GM18502 (cell line): ENCODE measurements at regions not wholly inside any gene's neighbourhood (a gene's known extent, or its start where the extent isn't known, plus 50 kb on each side); places are given as distances from the start of the nearest gene placed in this dataset.
"Not testable (repeated sequence)": the region's sequence is repeated elsewhere in the genome, so short reads cannot be mapped to it uniquely, and the experiment has no call there.

ENCODE experiments used
- ATAC-seq: cut with Tn5 transposase; IDR thresholded peaks from one replicate; pipeline ENCODE4 v1.9.1; 2021; ENCODE audit warnings: mild to moderate bottlenecking; ENCODE audit not compliant: unreplicated experiment, poor library complexity

GRCh38 chr1:232186931-232187330 is 443.0 kb downstream of the SIPA1L2 start:
- ATAC-seq: no peak

- ATAC-seq: no peak
Measured at GRCh38 chr1:232184561-232185530, 445.1 kb downstream of the SIPA1L2 start.

DNA sequence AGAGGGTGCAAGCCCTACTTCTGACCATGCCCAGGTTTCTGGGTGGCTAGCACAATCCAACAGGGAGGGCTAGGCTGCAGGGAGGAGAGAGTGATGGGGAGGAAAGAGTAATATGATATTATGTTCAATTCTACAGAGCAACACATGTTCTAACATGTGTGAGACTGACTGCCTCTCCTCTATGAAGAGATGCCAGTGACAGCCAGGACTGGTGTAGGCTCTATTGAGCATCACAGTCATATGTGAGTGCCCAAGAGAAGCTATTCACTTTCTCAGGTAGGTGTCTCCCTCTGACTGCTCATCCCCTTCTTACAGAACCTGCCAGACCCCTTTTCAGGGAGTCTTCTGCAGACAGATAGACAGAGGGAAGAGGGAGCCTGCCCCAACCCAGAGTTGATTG is 446.1 kb downstream of the SIPA1L2 start:
- no peak for ATAC-seq

GRCh38 chr1:232183266-232183800 is 446.6 kb downstream of the SIPA1L2 start:
- no peak for ATAC-seq

DNA sequence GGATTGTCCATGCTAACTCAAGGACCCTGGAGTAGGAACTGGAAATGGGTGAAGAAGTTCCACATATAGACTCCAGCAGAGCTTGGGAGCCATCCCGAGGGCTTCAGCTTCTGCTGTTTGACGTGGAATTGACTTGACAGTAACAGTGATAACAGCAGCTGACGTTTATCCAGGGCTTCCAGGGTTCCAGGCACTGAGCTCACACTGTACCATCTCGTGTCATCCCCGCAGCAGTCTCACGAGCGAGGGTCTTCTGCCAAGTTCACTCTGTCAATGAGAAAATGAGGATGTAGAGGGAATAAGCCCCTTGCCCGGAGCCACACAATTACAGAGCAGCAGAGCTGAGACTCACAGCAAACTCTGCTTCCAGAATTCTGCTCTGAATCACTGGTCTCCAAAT is 447.7 kb downstream of the SIPA1L2 start:
- ATAC-seq: no peak

DNA sequence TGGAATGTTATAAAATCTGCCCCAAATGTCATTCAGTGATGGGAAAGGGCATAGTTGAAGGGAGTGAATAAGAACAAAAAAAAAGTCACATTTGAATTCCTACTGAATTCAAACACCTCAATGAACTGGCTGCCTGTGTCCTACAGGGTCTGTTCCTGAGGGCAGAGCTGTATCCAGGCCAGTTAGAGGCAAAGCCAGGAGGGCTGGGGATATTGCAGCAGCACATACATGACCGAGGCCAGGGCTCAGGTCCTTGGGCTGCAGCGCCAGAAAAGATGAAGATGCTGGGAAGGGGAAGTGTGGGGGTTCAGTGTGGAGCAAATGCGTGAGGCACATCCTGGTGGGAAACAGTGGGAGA is 449.2 kb downstream of the SIPA1L2 start:
- ATAC-seq: no peak

- ATAC-seq: no peak
Measured at GRCh38 chr1:232179896-232180778, 449.8 kb downstream of the SIPA1L2 start.

- no peak for ATAC-seq
Measured at GRCh38 chr1:232178191-232178590, 451.7 kb downstream of the SIPA1L2 start.

GRCh38 chr1:232177438-232177837 is 452.5 kb downstream of the SIPA1L2 start:
- no peak for ATAC-seq

GRCh38 chr1:232176222-232176621 is 453.7 kb downstream of the SIPA1L2 start:
- no peak for ATAC-seq

- no peak for ATAC-seq
Measured at GRCh38 chr1:232174306-232174705, 455.6 kb downstream of the SIPA1L2 start.

GRCh38 chr1:232172563-232172962 is 457.4 kb downstream of the SIPA1L2 start:
- no peak for ATAC-seq

GRCh38 chr1:232170909-232171308 is 459.0 kb downstream of the SIPA1L2 start:
- ATAC-seq: no peak

DNA sequence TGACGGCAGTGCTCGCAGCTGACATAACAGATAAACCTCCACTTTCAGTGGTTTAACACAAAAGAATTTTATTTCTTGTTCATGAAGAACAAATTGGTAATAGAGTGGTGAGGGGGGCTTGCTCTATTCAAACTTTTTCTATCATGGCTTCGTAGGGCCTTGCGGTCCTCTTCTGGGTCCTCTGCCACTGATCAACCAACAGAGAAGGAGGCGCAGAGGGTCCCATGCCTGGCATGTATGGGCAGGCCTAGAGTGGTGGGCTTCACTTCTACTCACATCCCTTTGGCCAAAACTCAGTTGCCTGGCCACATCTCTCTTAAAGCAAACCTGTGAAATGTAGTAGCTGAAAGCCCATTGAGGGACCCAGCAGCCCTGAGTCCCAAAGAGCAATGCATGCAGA is 460.5 kb downstream of the SIPA1L2 start:
- ATAC-seq: no peak

- no peak for ATAC-seq
Measured at GRCh38 chr1:232168508-232168907, 461.4 kb downstream of the SIPA1L2 start.

- ATAC-seq: no peak
Measured at GRCh38 chr1:232166942-232167341, 463.0 kb downstream of the SIPA1L2 start.

DNA sequence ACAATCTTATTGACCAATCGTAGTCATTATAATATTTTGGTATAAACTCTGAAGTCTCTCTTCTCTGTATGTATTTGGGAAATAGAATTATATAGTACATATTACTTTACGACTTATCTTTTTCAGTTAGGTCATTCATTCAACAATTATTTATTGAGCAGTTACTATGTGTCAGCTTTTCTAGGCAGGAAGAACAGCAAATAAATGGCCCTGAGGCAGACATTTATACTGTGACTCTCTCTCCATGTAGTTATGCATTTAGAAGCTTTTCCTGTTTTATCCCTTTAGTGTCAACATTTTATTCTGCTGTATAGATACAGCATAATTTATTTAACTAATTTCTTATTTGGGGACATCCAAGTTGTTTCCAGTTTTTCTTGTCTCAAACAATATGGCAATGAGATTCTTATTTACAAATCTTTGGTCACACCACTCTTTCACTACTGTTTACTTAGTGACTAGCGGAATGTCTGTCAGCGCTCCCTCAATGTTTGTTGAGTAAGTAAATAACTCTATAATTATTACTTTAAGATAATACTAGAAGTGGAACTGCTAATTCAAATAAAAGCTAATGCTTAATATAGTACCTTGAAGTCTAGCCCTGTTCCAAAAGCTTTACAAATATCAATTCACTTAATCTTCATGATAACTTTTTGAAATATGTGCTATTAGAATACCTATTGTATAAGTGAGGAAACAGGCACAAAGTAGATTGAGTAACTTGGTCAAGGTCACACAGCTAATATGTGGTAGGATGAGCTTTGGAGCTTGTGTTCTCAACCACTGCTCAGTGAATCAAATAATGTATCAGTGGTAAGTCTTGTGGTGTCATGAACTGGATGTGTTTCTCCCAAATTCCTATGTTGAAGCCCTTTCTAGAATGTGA is 465.6 kb downstream of the SIPA1L2 start:
- ATAC-seq: no peak

DNA sequence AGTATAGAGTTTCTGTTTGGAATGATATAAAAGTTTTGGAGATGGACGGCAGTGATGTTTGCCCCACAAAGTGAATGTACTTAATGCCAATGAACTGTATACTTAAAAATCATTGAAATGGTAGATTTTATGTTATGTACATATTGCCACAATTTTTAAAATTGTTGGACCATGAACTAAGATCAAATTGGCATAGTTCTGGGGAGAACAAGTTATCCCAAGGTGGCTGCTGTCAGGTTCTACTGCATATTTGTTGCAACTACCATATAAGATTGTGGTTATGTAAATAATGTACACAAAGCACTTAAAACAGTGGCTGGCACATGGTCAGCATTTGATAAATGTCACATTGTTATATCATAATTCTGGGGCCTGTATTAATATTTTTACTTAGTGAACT is 466.4 kb downstream of the SIPA1L2 start:
- no peak for ATAC-seq

- ATAC-seq: no peak
Measured at GRCh38 chr1:232162001-232162400, 467.9 kb downstream of the SIPA1L2 start.

DNA sequence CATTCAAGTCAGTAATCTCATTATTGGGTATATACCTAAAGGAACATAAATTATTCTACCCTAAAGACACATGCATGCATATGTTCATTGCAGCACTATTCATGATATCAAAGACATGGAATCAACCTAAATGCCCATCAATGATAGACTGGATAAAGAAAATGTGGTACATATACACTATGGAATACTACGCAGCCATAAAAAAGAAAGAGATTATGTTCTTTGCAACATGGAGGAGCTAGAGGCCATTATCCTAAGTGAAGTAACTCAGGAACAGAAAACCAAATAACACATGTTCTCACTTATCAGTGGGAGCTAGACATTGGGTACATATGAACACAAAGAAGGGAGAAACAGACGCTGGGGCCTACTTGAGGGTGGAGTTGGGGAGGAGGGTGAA is 471.4 kb downstream of the SIPA1L2 start:
- ATAC-seq: not testable (repeated sequence)
